CD14-positive monocyte (primary cell): ENCODE measurements at regions not wholly inside any gene's neighbourhood (a gene's known extent, or its start where the extent isn't known, plus 50 kb on each side); places are given as distances from the start of the nearest gene placed in this dataset.

Experiments
- DNase-seq, 3 donors: peaks; one replicate each; pipeline ENCODE4 v3.0.0-alpha.2; 2011 to 2022
- H2AFZ ChIP-seq: 2 replicates; pipeline ENCODE4 v1.6.0; 2012; ENCODE audit warnings: mild to moderate bottlenecking, low read depth, low read length, inconsistent platforms; ENCODE audit not compliant: insufficient read depth, poor library complexity, severe bottlenecking
- H3K27ac ChIP-seq, 2 donors: 1 replicate in 1 of 2; 2 replicates in 1 of 2; pipeline ENCODE4 v1.5.1; 2012 to 2013; ENCODE audit warnings: low read length in 2 of 2, control low read depth in 1 of 2, inconsistent platforms in 1 of 2, low read depth in 1 of 2, mild to moderate bottlenecking in 1 of 2
- H3K27me3 ChIP-seq, 2 donors: one replicate each; pipeline versions ENCODE4 v1.6.0 to v1.6.1; 2011 to 2013; ENCODE audit warnings: low read length in 2 of 2; ENCODE audit not compliant: control insufficient read depth in 2 of 2, insufficient read depth in 2 of 2
- H3K36me3 ChIP-seq, 2 donors: replicated peaks in 1 of 2; 1 replicate in 1 of 2; 2 replicates in 1 of 2; pipeline versions ENCODE4 v1.5.1 to v1.6.1; 2012 to 2013; ENCODE audit warnings: low read length in 2 of 2, control low read depth in 1 of 2, inconsistent platforms in 1 of 2, mild to moderate bottlenecking in 1 of 2; ENCODE audit not compliant: insufficient read depth in 2 of 2, control insufficient read depth in 1 of 2
- H3K4me1 ChIP-seq, 2 donors: 1 replicate in 1 of 2; 2 replicates in 1 of 2; pipeline versions ENCODE4 v1.5.1 to v1.6.1; 2012 to 2013; ENCODE audit warnings: low read length in 2 of 2, control low read depth in 1 of 2, inconsistent platforms in 1 of 2, mild to moderate bottlenecking in 1 of 2, moderate library complexity in 1 of 2; ENCODE audit not compliant: insufficient read depth in 2 of 2, control insufficient read depth in 1 of 2
- H3K4me2 ChIP-seq: replicated peaks from 2 replicates; pipeline ENCODE3; 2012; ENCODE audit warnings: low read length, moderate library complexity, mild to moderate bottlenecking; ENCODE audit not compliant: poor library complexity, severe bottlenecking; ENCODE audit errors: extremely low read depth
- H3K4me3 ChIP-seq, 3 experiments: fragments of 200-600 bp in 1 of 3; sonication (generic) in 1 of 3; replicated peaks in 1 of 3; 1 replicate in 2 of 3; 2 replicates in 1 of 3; pipeline ENCODE4 v1.5.1; 2011 to 2013; ENCODE audit warnings: low read length in 3 of 3, mild to moderate bottlenecking in 3 of 3, control low read depth in 2 of 3, low read depth in 2 of 3, inconsistent platforms in 1 of 3, moderate library complexity in 1 of 3
- H3K79me2 ChIP-seq: 2 replicates; pipeline ENCODE4 v1.6.0; 2012; ENCODE audit warnings: mild to moderate bottlenecking, control low read depth, inconsistent platforms, low read length, moderate library complexity; ENCODE audit not compliant: insufficient read depth
- H3K9ac ChIP-seq: 2 replicates; pipeline ENCODE4 v1.6.0; 2017; ENCODE audit warnings: low read length, mild to moderate bottlenecking; ENCODE audit not compliant: insufficient read depth, poor library complexity, severe bottlenecking
- H3K9me3 ChIP-seq, 2 donors: replicated peaks in 1 of 2; 1 replicate in 1 of 2; 2 replicates in 1 of 2; pipeline versions ENCODE4 v1.5.1 to v1.6.1; 2012 to 2013; ENCODE audit warnings: low read length in 2 of 2, control low read depth in 1 of 2; ENCODE audit not compliant: control insufficient read depth in 1 of 2, insufficient read depth in 1 of 2
- H4K20me1 ChIP-seq: 2 replicates; pipeline ENCODE4 v1.6.0; 2012; ENCODE audit warnings: mild to moderate bottlenecking, low read length, control low read depth, moderate library complexity; ENCODE audit not compliant: insufficient read depth
- H3K27ac Mint-ChIP-seq, 7 donors: one replicate each; pipeline ENCODE4 v1.8.0; 2020; ENCODE audit warnings: mild to moderate bottlenecking in 7 of 7, mixed read lengths in 7 of 7, moderate library complexity in 6 of 7, inconsistent platforms in 2 of 7
- H3K27me3 Mint-ChIP-seq, 3 donors: one replicate each; pipeline ENCODE4 v1.8.0; 2021 to 2022; ENCODE audit warnings: low read depth in 3 of 3, mild to moderate bottlenecking in 3 of 3, mixed read lengths in 3 of 3, moderate library complexity in 3 of 3, inconsistent platforms in 1 of 3
- H3K36me3 Mint-ChIP-seq, 2 donors: one replicate each; pipeline ENCODE4 v1.8.0; 2020; ENCODE audit warnings: mixed read lengths in 2 of 2, inconsistent platforms in 1 of 2, mild to moderate bottlenecking in 1 of 2
- H3K4me1 Mint-ChIP-seq: one replicate; pipeline ENCODE4 v1.8.0; 2020; ENCODE audit warnings: mild to moderate bottlenecking, mixed read lengths
- H3K4me3 Mint-ChIP-seq, 2 donors: one replicate each; pipeline ENCODE4 v1.8.0; 2020; ENCODE audit warnings: mild to moderate bottlenecking in 2 of 2, mixed read lengths in 2 of 2, moderate library complexity in 1 of 2
- H3K9me3 Mint-ChIP-seq, 7 donors: one replicate each; pipeline ENCODE4 v1.8.0; 2020 to 2022; ENCODE audit warnings: mixed read lengths in 7 of 7, mild to moderate bottlenecking in 6 of 7, moderate library complexity in 6 of 7, inconsistent platforms in 2 of 7
- WGBS: methylation state at CpG from one replicate; pipeline ENCODE4 v1.1.5; 2013; ENCODE audit warnings: missing lambda C conversion rate; ENCODE audit not compliant: insufficient coverage; 5-methylcytosine and 5-hydroxymethylcytosine counted together
- intact Hi-C, 2 donors: fragments of 100-400 bp; cut with micrococcal nuclease; formaldehyde crosslinking; loops; one replicate each; pipeline versions ENCODE4 v1.15.0 to v1.15.1; 2023
- TF ChIP-seq, protein P1 (sequence below): fragments of 200-600 bp; IDR thresholded peaks from one replicate; pipeline ENCODE4 v1.8.0; 2022; ENCODE audit warnings: antibody characterized with exemption, mild to moderate bottlenecking

GRCh38 chr21:24369746-24370145, 1237.5 kb downstream of the MRPL39 start:
- Histone ChIP-seq H4K20me1 (no peaks in the 10 kb centered on the region), H3K4me1 (no peaks in the 10 kb centered on the region), H3K9ac (no peak overlapping the region), H3K79me2 (no peaks in the 10 kb centered on the region), H3K4me2 (no peak overlapping the region), H2AFZ (no peak overlapping the region), H3K4me3 (no peak overlapping the region), H3K27ac (no peak overlapping the region), H3K27me3 (no peaks in the 10 kb centered on the region), H3K9me3 (no peaks in the 10 kb centered on the region), H3K36me3 (no peaks in the 10 kb centered on the region)
- Mint-ChIP-seq H3K27me3 (no peaks in the 10 kb centered on the region), H3K36me3 (no peaks in the 10 kb centered on the region), H3K9me3 (peaks cover 0 to 4% (median 2%) of the 10 kb centered on the region in 7 donors), H3K4me1 (no peaks in the 10 kb centered on the region), H3K4me3 (no peak overlapping the region), H3K27ac (no peak overlapping the region)
- no peak for DNase-seq
- intact Hi-C loops, result no loop called here
- TF ChIP-seq, protein P1, sequence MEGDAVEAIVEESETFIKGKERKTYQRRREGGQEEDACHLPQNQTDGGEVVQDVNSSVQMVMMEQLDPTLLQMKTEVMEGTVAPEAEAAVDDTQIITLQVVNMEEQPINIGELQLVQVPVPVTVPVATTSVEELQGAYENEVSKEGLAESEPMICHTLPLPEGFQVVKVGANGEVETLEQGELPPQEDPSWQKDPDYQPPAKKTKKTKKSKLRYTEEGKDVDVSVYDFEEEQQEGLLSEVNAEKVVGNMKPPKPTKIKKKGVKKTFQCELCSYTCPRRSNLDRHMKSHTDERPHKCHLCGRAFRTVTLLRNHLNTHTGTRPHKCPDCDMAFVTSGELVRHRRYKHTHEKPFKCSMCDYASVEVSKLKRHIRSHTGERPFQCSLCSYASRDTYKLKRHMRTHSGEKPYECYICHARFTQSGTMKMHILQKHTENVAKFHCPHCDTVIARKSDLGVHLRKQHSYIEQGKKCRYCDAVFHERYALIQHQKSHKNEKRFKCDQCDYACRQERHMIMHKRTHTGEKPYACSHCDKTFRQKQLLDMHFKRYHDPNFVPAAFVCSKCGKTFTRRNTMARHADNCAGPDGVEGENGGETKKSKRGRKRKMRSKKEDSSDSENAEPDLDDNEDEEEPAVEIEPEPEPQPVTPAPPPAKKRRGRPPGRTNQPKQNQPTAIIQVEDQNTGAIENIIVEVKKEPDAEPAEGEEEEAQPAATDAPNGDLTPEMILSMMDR, result no peak
- 0% methylated on average over 1 of the region's 1 CpG for WGBS

- WGBS, result no CpG with 5 or more reads among the region's 2 CpGs
- peaks cover 0 to 4% (median 0%) of the 10 kb centered on the region in 7 donors for H3K9me3 Mint-ChIP-seq
- H3K9me3 ChIP-seq, result no peaks in the 10 kb centered on the region
- H3K4me3 Mint-ChIP-seq, result no peak overlapping the region
- no peak overlapping the region for H3K27ac ChIP-seq
- H4K20me1 ChIP-seq, result no peaks in the 10 kb centered on the region
- TF ChIP-seq, protein P1, result no peak
- no peaks in the 10 kb centered on the region for H3K4me1 ChIP-seq
- no peaks in the 10 kb centered on the region for H3K36me3 ChIP-seq
- H3K27ac Mint-ChIP-seq, result no peak overlapping the region
- H3K4me1 Mint-ChIP-seq, result no peaks in the 10 kb centered on the region
- intact Hi-C loops, result no loop called here
- H2AFZ ChIP-seq, result no peak overlapping the region
- no peak overlapping the region for H3K9ac ChIP-seq
- no peak overlapping the region for H3K4me2 ChIP-seq
- no peaks in the 10 kb centered on the region for H3K27me3 Mint-ChIP-seq
- no peak for DNase-seq
- H3K4me3 ChIP-seq, result no peak overlapping the region
- H3K79me2 ChIP-seq, result no peaks in the 10 kb centered on the region
- H3K27me3 ChIP-seq, result no peaks in the 10 kb centered on the region
- no peaks in the 10 kb centered on the region for H3K36me3 Mint-ChIP-seq
These were observed 1238.0 kb downstream of the MRPL39 start for GRCh38 chr21:24369278-24369677.
